GM12875 (cell line): ENCODE measurements at regions not wholly inside any gene's neighbourhood (a gene's known extent, or its start where the extent isn't known, plus 50 kb on each side); places are given as distances from the start of the nearest gene placed in this dataset.

Source experiments
- H3K4me3 ChIP-seq: one replicate; pipeline ENCODE4 v1.5.1; 2011; ENCODE audit warnings: low read depth, low read length, control low read depth
- CTCF ChIP-seq: IDR thresholded peaks from 2 replicates; pipeline ENCODE4 v1.5.1; 2011; ENCODE audit warnings: low read depth, mild to moderate bottlenecking, control low read depth, inconsistent platforms, low read length, moderate library complexity, borderline replicate concordance; ENCODE audit not compliant: insufficient read depth

- TF ChIP-seq CTCF: no peak
- no peak overlapping the region for H3K4me3 ChIP-seq
These were observed 170.5 kb upstream of the CAMK1G start for GRCh38 chr1:209413062-209413461.

- no peak for TF ChIP-seq CTCF
- H3K4me3 ChIP-seq: no peak overlapping the region
These were observed 168.6 kb upstream of the CAMK1G start for GRCh38 chr1:209414803-209415329.

GRCh38 chr1:209416039-209416438 lies 167.5 kb upstream of the CAMK1G start:
- TF ChIP-seq CTCF: no peak
- H3K4me3 ChIP-seq: no peak overlapping the region

- H3K4me3 ChIP-seq: no peak overlapping the region
- TF ChIP-seq CTCF: no peak
These were observed 166.8 kb upstream of the CAMK1G start for GRCh38 chr1:209416716-209417115.

- no peak for TF ChIP-seq CTCF
These were observed 165.8 kb upstream of the CAMK1G start for GRCh38 chr1:209417761-209418160.

GRCh38 chr1:209420276-209420675 lies 163.2 kb upstream of the CAMK1G start:
- no peak overlapping the region for H3K4me3 ChIP-seq
- TF ChIP-seq CTCF: no peak

More at GRCh38 chr1:209417761-209418160, 165.8 kb upstream of the CAMK1G start:
- no peak overlapping the region for H3K4me3 ChIP-seq

- no peak for TF ChIP-seq CTCF
- H3K4me3 ChIP-seq: no peak overlapping the region
These were observed 162.3 kb upstream of the CAMK1G start for GRCh38 chr1:209421186-209421585.
